Spinal cord (tissue), 9 donors: ENCODE measurements at regions not wholly inside any gene's neighbourhood (a gene's known extent, or its start where the extent isn't known, plus 50 kb on each side); places are given as distances from the start of the nearest gene placed in this dataset.

Experiments
- DNase-seq, 6 donors: peaks; one replicate each; pipeline versions ENCODE4 v3.0.0 to v3.0.0-alpha.2; 2013 to 2015; ENCODE audit warnings: low spot score in 6 of 6, low read depth in 4 of 6
- H3K27ac ChIP-seq: one replicate; pipeline ENCODE4 v1.5.1; 2013; ENCODE audit warnings: low read depth, low read length, control low read depth
- H3K27me3 ChIP-seq: one replicate; pipeline ENCODE4 v1.6.1; 2013; ENCODE audit warnings: low read length; ENCODE audit not compliant: control insufficient read depth, insufficient read depth
- H3K36me3 ChIP-seq: one replicate; pipeline ENCODE4 v1.6.1; 2013; ENCODE audit warnings: low read length; ENCODE audit not compliant: control insufficient read depth, insufficient read depth
- H3K4me1 ChIP-seq: one replicate; pipeline ENCODE4 v1.6.1; 2013; ENCODE audit warnings: low read length; ENCODE audit not compliant: control insufficient read depth, insufficient read depth
- H3K4me3 ChIP-seq: one replicate; pipeline ENCODE4 v1.5.1; 2013; ENCODE audit warnings: low read depth, low read length, control low read depth
- H3K9me3 ChIP-seq: one replicate; pipeline ENCODE4 v1.6.1; 2013; ENCODE audit warnings: low read length; ENCODE audit not compliant: control insufficient read depth, insufficient read depth
- WGBS: methylation state at CpG from one replicate; pipeline ENCODE4 v1.1.5; 2013; ENCODE audit warnings: missing lambda C conversion rate; ENCODE audit not compliant: insufficient coverage; 5-methylcytosine and 5-hydroxymethylcytosine counted together
- donor health status: healthy.

GRCh38 chr22:49128874-49129273 is 698.8 kb downstream of the BRD1 start:
- Histone ChIP-seq H3K36me3 (no peaks in the 10 kb centered on the region), H3K27ac (no peak overlapping the region), H3K27me3 (peaks cover 2% of the 10 kb centered on the region), H3K9me3 (peaks cover 2% of the 10 kb centered on the region), H3K4me3 (no peak overlapping the region), H3K4me1 (no peaks in the 10 kb centered on the region)
- WGBS: 91% methylated on average over 5 of the region's 9 CpGs
- DNase-seq: peak in 1 of 6 donors; percentile 67

GRCh38 chr22:49124608-49125007 is 703.1 kb downstream of the BRD1 start:
- H3K9me3 ChIP-seq: peaks cover 2% of the 10 kb centered on the region
- no peak overlapping the region for H3K4me3 ChIP-seq
- H3K27me3 ChIP-seq: no peaks in the 10 kb centered on the region
- no peak overlapping the region for H3K27ac ChIP-seq
- peaks cover 3% of the 10 kb centered on the region for H3K4me1 ChIP-seq
- DNase-seq: no peak
- 97% methylated on average over 5 of the region's 5 CpGs for WGBS
- H3K36me3 ChIP-seq: no peaks in the 10 kb centered on the region

GRCh38 chr22:49123621-49124192 is 704.0 kb downstream of the BRD1 start:
- H3K4me3 ChIP-seq: no peak overlapping the region
- H3K4me1 ChIP-seq: peaks cover 12% of the 10 kb centered on the region
- whole genome bisulfite sequencing: 85% methylated on average over 11 of the region's 11 CpGs
- no peaks in the 10 kb centered on the region for H3K36me3 ChIP-seq
- peaks cover 2% of the 10 kb centered on the region for H3K9me3 ChIP-seq
- DNase-seq: no peak
- H3K27me3 ChIP-seq: no peaks in the 10 kb centered on the region
- no peak overlapping the region for H3K27ac ChIP-seq

- Histone ChIP-seq H3K27me3 (no peaks in the 10 kb centered on the region), H3K27ac (no peak overlapping the region), H3K4me1 (peaks cover 27% of the 10 kb centered on the region), H3K36me3 (no peaks in the 10 kb centered on the region), H3K9me3 (no peaks in the 10 kb centered on the region), H3K4me3 (no peak overlapping the region)
- WGBS: 25% methylated on average over 13 of the region's 13 CpGs
- peak in 1 of 6 donors; percentile 51 for DNase-seq
Measured at GRCh38 chr22:49119551-49119952, 708.1 kb downstream of the BRD1 start.

- 95% methylated on average over 14 of the region's 17 CpGs for WGBS
- Histone ChIP-seq H3K36me3 (no peaks in the 10 kb centered on the region), H3K9me3 (no peaks in the 10 kb centered on the region), H3K4me1 (peaks cover 27% of the 10 kb centered on the region), H3K27me3 (no peaks in the 10 kb centered on the region), H3K27ac (no peak overlapping the region), H3K4me3 (no peak overlapping the region)
- DNase-seq: no peak
Measured at GRCh38 chr22:49118065-49118464, 709.6 kb downstream of the BRD1 start.

GRCh38 chr22:49117486-49117885 is 710.2 kb downstream of the BRD1 start:
- peaks cover 27% of the 10 kb centered on the region for H3K4me1 ChIP-seq
- H3K4me3 ChIP-seq: no peak overlapping the region
- H3K27me3 ChIP-seq: no peaks in the 10 kb centered on the region
- no peaks in the 10 kb centered on the region for H3K9me3 ChIP-seq
- DNase-seq: no peak
- WGBS: 38% methylated on average over 1 of the region's 7 CpGs
- no peaks in the 10 kb centered on the region for H3K36me3 ChIP-seq
- no peak overlapping the region for H3K27ac ChIP-seq

- no peak overlapping the region for H3K4me3 ChIP-seq
- no peak overlapping the region for H3K27ac ChIP-seq
- H3K9me3 ChIP-seq: no peaks in the 10 kb centered on the region
- 90% methylated on average over 18 of the region's 19 CpGs for WGBS
- no peaks in the 10 kb centered on the region for H3K36me3 ChIP-seq
- DNase-seq: no peak
- H3K4me1 ChIP-seq: peaks cover 27% of the 10 kb centered on the region
- H3K27me3 ChIP-seq: no peaks in the 10 kb centered on the region
Measured at GRCh38 chr22:49116486-49117120, 711.1 kb downstream of the BRD1 start.

- H3K4me3 ChIP-seq: no peak overlapping the region
- H3K27ac ChIP-seq: no peak overlapping the region
- H3K36me3 ChIP-seq: no peaks in the 10 kb centered on the region
- no peak for DNase-seq
- peaks cover 30% of the 10 kb centered on the region for H3K4me1 ChIP-seq
- H3K27me3 ChIP-seq: no peaks in the 10 kb centered on the region
- whole genome bisulfite sequencing: 87% methylated on average over 19 of the region's 19 CpGs
- no peaks in the 10 kb centered on the region for H3K9me3 ChIP-seq
Measured at GRCh38 chr22:49116021-49116420, 711.7 kb downstream of the BRD1 start.

GRCh38 chr22:49115197-49115596 is 712.5 kb downstream of the BRD1 start:
- H3K4me3 ChIP-seq: no peak overlapping the region
- no peaks in the 10 kb centered on the region for H3K9me3 ChIP-seq
- WGBS: 90% methylated on average over 7 of the region's 7 CpGs
- peaks cover 4% of the 10 kb centered on the region for H3K27me3 ChIP-seq
- peaks cover 32% of the 10 kb centered on the region for H3K4me1 ChIP-seq
- no peak for DNase-seq
- no peak overlapping the region for H3K27ac ChIP-seq
- no peaks in the 10 kb centered on the region for H3K36me3 ChIP-seq

GRCh38 chr22:49113758-49114157 is 713.9 kb downstream of the BRD1 start:
- WGBS: 93% methylated on average over 12 of the region's 12 CpGs
- peaks cover 8% of the 10 kb centered on the region for H3K27me3 ChIP-seq
- H3K36me3 ChIP-seq: no peaks in the 10 kb centered on the region
- H3K4me3 ChIP-seq: no peak overlapping the region
- no peak overlapping the region for H3K27ac ChIP-seq
- peaks cover 23% of the 10 kb centered on the region for H3K4me1 ChIP-seq
- H3K9me3 ChIP-seq: no peaks in the 10 kb centered on the region
- DNase-seq: no peak
